GM11168 (cell line): ENCODE measurements at regions not wholly inside any gene's neighbourhood (a gene's known extent, or its start where the extent isn't known, plus 50 kb on each side); places are given as distances from the start of the nearest gene placed in this dataset.

Source experiments
- in situ Hi-C: fragments of 300-500 bp; cut with MboI; formaldehyde crosslinking; loops from one replicate; pipeline ENCODE4 v1.12.0; 2022; ENCODE audit warnings: low sequenced_read_pairs; ENCODE audit not compliant: unreplicated experiment

DNA sequence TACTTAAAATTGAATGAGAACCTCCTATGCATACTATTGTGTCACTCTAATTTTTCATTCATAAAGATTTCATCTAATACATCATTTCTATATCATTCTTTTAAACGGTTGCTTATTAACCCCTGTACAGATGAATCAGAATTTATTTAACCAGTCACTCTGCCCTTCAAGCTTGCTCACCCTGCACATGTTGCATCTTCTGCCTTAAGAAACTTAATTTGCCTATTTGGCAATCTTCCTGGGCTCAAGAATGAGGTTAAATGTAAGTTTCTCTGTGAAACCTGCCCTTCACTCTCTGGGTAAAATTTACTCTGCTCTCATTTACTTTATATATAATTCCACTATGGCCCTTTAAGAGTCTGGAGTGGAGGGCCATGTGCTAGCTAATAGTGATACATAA, 434.7 kb upstream of the ZNF608 start:
- in situ Hi-C loops = no loop called here

DNA sequence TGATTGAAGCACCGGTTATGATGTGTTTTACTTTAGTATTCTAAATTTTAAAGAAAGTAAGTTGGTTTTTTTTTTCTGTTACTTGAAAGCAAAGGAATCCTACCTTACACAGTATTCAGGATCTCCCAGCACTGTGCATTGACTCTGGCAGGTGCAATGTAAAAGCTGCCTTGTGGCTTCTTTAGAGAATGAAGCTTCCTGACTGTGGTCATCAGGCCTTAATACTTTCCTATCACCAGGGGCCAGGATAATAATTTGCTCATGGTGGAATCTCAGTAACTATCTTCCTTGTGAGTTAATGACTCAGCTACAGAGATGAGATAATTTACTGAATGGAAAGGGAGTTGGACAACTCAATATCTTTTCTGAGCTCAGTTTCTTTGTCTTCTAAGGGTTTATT, 435.5 kb upstream of the ZNF608 start:
- in situ Hi-C loops = no loop called here

DNA sequence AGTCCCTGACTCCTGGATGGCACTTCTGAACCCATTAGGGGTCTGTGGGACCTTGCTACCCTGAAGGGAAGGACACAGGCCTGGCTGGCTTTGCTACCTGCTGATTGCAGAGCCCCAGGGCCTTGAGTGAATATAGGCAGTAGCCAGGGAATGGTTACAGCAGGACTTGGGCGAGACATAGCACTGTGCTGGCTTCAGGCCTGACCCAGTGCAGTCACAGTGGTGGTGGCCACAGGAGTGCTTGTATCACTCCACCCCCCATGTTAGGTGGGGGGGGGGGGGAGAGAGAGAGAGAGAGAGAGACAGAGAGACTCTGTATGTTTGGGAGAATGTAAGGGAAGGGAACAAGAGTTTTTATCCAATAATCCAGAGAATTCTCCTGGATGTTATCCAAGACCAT, 439.3 kb upstream of the ZNF608 start:
- in situ Hi-C loops = no loop called here

DNA sequence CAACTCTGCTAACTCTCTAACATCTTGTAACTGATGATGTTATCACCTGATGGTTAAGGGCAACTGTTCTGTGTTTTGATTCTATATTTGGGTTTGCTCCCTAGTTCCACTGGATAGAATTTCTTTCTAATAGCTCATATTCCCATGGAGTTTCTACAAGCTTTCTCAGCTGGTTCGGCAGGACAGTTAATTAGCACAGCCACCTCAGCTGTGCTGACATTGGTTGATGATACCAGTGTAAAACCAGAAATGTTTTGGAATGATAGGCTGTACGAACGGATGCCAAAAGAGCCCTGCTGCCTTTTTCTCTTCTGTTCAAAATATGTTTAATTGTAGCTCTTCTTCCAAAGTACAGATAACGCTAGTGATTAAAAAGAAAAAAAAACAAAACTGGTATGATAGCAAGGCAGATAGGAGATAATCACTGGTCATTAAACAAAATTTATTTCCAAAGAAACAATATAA, 440.5 kb upstream of the ZNF608 start:
- in situ Hi-C loops = no loop called here

DNA sequence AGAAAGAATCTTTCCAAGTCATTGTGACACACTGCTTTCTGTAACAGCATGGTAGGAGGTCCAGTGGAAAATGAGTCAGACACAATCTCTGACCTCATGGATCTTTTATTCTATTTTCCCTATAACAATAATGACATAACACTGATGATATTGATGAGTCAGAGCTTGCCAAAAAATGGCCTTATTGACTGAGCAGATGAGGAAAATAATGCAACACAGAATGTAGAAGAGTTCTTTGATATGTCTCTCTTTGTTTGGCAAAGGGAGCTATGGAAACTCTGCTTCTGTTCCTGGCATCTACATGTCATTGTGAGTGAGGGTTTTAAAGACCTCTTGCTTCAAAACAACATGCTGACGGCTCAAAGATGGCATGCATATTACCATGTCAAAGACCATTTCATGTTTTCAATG, 443.1 kb upstream of the ZNF608 start:
- in situ Hi-C loops = no loop called here

DNA sequence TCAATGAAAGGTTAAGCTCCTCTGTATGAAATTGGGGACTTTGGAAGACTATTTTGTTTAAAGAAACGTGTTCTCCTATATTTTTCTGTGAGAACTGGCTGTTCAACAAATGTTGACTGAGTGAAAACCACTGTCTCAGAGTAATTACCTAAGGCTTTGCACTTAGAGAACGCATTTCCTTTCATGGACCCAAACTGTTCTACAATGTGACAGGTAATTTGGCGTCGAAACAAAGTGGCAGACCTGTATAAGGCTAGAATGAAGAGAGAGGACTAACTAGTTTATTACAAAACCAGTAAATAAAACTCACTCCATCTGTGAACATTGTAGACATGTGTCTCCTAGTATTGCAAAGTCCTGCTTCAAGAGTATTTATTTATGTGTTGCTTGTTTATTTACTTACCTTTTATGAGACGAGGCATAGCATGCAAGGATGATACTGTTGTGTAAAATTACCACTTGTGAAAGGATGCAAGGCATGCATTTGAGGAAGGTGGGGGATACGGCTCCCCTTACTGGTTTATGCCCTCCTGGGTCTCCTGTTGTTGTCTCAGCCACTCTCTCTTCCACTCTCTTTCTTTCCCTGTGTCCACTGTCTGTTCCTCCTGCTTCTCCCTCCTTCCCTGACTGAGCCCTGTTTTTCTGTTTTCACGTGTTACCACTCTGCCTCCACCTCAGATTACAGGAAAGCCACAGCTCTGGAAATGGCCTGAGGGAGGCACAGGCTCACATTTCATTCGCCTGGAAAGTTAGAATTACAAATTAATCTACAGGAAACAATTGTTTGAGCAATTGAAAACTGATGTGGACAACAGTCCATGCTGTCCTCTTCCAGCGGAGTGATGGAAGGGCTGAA, 444.0 kb upstream of the ZNF608 start:
- in situ Hi-C loops = no loop called here

DNA sequence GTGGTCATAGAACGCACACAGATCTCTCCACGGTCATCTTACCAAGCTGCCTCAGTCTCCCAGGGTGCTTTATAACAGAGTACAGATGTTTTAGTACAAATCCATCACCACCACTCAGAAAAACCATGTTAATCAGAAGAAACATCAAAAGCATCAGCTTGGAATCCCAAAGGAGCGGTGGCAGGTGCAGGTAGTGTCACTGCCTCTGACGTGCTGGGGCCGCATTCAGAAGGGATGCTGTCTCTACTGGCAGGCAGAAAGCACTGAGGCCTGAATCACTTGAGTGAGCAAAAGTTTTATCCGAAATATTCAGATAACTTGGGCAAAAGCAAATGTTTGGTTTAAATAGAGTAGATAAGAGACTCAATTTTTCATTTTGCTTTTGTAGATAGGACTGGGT, 448.4 kb upstream of the ZNF608 start:
- in situ Hi-C loops = no loop called here

DNA sequence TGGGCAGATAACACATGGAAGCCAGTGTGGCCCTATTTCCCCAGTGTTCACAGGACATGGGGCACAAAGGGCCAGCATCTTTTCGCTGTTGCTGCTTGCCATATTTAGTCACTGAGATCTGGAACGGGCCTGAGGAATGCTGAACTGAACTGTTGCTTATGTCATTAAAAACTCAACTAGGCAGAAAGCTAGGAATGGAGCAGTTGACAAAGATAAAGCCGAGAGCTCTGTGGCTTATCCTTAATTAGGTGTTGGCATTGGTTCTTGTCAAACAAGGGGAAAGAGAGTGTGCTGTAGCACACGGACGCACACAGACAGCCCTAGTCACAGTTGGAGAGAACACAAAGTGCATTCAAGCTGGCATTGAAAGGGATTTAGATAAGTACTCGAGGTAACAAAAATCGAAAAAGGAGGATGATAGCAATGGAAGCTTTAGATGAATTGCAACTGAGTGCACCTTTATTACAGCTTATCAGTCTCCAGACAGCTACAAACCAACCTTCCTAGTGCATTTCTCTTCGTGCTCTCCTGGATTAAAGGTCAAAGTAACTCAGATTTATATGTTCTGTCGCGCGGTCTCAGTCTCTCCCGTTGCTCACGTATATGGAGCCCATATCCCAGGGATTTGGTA, 450.2 kb upstream of the ZNF608 start:
- in situ Hi-C loops = no loop called here

DNA sequence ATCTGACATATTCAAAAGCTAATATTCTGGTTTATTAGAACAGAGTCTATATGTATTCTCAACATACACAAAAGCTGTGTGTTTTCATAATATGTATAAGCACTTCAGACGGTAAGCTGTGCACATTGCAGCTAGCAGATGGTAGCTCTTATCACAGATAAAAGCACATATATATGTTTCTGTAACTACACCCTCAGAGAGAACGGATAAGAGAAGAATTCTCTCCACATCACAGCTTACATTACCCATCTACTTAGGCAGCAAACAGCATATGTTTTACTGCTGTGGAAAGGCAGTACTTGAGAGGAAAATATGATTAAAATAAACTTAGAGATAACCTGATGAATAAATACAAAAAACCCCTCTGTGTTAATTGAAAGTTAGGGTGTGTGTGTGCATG, 450.9 kb upstream of the ZNF608 start:
- in situ Hi-C loops = no loop called here

DNA sequence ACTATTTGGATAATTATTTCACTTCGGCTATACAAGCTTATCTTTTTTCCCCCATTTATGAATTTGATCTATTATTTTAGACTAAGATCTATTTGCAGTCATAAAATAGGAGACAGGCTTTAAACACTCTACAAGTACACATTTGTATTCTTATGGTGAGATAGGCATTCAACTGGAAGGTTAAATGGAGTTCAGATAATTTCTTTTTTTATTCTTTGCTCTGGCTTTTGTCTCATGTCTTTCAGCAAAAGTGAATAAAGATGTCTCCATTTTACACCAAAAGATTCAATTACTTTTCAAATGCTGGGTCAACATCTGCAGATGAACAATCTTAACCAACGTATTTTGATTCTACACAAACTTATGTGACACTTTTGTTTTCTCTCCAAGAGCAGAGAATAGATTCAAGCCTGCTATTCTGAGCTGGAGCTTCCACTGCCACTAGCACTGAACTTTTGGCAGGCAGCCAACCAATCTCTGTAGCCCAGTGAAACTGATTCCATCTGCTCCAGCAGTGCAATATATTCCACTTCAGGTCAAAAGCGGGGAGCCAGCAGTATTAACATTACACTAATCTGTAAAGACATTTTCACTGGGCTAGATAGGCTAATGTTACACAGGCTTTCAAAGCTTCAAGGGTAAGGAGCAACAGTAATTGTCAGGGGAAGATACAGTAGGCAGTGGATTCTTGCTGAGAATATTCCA, 452.0 kb upstream of the ZNF608 start:
- in situ Hi-C loops = no loop called here

DNA sequence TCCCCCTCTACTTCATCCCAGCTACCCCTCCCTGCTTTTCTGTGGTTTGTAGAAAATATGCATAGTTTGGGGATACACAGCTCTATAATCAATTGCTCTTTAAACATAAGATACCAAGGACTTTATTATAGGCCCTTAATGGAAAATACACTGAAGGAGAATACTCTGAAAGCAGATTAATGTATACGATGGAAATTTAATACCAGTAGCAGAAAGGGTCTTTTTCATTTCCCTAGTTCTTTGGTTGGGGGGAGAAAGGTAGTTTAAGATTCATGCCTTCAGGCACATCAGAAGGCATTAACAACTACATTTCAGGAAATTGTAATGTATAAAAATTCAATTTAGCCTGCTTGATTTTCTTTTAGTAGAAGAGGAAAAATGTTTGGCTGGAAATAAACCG, 452.9 kb upstream of the ZNF608 start:
- in situ Hi-C loops = no loop called here

DNA sequence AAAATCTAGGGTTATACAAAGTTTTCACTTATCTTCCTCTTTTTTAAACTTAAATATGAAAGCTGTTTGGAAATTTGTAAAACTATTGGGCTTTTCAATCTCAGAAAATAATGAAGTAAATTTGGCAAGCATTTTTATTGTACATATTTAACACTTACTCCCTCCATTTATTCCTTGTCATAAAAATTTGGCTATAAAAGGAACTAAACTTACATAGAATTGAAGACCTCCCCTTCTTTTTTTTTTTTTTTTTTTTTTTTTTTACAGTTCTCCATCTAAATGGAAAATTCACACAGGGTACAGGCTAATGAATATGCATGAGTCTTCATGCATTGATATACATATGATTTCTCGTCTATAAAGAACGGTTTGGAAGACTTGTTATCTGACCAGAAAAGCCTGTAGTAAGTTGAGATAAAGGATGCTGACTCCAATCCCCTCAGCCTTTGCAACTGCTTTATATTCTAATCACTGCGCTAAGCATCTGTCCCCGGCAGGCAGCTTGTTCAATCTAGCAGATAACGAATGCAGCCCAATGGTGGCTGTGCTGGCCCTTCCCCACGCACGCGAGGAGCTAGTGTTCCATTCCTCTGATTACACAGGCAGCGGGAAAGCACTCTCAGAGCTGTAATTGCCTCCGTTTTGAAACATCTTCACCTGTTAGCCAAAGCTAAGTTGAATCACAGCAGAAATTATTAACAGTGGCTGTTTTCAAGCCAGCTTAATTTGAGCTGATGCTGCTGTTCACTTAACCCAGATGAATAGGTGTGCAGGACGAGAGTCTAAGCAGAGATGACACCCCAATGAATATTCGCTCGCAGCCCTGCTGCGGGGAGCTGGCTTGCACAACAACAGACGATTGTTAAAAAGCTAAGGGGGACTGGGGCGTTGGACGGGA, 453.8 kb upstream of the ZNF608 start:
- in situ Hi-C loops = no loop called here

DNA sequence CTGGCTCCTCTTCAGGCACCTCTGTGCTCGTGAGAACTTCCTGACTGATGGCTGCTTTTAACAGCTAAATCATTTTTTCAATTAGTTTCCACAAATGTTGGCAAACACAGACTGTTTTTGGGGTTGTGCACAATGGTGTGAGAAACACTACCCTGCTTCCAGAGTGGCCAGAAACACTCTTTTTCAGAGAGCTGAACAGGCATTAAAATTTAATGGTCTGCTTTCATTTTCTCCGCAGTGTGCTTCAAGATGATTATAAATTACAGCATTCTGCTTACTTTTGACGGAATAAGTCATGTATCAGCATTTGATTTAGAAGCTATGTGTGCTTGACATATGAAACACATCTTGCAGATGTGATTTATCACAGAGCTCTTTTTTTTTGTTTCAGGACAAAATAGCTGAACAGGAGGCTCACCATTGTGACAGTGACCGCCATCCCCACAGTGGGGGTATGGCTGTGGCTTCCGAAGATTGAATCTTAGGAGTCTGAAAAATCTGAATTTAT, 454.5 kb upstream of the ZNF608 start:
- in situ Hi-C loops = no loop called here

DNA sequence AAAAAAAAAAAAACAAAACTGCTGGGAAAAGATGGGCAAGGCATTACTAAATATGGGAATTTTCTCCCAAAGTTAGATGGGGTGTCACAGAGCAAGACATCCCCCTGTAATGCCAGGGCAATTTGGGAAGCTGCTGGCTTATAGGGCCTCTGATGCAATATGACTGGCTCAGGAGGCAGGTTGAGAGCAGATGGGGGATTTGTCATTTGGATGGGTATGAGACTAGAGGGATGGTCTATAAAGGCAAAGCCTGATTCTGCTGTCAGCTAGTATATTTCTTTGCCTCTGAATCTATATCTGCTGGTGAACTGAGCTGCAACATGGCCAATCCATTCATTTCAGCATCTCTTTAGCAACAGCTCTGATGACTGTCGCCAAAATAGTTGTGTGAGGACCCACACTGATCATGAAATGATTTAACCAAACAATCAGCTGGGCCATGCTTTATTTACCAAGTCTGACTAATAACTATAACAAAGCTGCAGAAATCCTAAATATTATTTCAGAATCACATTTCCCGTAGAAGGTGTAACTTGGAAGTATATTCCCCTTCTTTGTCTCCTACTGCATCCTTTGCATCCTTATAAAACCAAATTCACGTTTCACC, 455.1 kb upstream of the ZNF608 start:
- in situ Hi-C loops = no loop called here

DNA sequence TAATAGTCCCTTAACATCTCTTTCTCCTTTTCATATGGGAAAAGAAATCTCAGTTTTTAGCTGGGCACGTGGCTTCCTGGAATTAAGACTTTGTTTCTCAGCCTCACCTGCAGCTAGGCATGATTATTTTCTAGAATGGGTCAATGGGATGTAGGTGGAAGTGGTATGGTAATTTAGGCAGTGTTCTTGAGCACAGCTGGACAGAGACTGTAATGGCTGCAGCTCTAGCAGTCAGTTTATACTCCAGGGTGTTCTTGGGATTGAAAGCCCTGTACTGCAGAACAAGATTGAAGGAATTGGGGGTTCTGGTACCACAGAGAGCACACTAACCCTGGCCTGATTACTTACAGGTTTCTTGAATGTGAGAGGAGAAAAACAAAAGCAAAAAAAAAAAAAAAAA, 455.9 kb upstream of the ZNF608 start:
- in situ Hi-C loops = no loop called here

DNA sequence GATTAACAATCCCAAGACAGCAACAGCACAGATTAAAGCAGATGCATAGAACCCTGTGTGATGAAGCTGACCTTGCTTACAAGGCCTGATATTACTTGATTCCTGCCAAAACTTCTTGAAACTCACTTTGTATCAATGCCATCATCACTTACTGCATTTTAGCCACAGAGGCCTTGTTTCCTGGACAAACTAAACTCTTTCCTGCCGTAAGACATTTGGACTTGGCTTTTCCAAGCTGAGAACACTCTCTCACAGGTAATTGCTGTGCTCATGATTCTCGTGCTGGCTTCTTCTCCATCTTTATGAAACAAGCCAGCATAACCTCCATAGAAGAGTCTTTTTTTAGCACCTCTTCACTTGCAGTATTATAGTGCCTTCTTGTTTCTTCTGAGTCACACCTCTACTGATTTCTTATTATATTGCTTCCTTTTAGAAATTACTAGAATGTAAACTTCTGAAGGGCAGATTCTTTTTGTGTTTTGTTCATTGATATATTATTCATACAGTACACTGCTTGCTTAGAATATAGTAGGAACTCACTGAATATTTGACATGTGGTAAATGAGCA, 456.5 kb upstream of the ZNF608 start:
- in situ Hi-C loops = no loop called here

DNA sequence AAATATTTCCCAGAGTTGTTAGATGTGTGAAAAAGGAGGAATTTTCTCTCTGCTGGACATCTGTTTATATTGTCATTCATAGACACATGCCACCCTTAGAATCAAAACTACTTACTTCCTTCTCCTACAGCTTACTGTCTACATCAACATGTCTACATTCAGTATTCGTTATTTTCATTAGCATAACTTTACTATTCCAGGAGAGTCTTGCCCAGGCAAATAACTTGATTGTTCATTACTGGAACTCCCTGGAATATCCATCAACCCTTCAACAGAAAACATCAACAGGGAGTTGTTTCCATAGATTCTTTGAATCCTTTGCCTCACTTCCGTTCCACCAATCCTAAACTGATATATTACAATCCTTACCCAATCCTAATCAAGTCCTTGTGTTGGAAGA, 457.5 kb upstream of the ZNF608 start:
- in situ Hi-C loops = no loop called here

DNA sequence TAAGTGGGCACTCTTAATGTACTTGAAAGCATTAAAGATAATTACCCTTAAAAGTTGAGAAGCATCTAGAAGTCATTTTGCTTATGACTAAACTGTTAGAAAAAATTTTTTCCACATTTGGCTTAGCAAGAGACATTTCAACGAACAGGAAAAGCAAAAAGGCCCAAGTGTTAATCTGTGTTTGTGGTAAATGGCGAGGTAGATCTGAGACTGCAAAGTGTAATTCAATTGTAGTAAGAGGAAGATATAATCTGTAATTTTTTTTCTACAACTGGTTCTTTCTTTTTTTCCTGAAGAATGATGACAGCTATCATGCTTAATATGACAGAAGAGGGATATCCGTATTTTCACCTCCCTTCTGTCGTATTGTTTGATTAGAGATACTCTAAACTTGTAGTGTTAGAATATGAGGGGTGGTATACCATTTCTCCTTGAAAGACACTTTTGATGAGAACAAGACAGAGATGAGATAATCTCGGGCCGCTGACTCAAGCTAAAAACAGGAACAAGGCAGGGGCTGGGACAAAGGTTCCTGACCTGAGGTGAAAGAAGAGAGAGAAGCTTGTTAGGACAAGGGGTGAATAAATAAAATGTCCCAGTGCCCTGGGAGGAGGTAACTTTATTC, 459.3 kb upstream of the ZNF608 start:
- in situ Hi-C loops = no loop called here

DNA sequence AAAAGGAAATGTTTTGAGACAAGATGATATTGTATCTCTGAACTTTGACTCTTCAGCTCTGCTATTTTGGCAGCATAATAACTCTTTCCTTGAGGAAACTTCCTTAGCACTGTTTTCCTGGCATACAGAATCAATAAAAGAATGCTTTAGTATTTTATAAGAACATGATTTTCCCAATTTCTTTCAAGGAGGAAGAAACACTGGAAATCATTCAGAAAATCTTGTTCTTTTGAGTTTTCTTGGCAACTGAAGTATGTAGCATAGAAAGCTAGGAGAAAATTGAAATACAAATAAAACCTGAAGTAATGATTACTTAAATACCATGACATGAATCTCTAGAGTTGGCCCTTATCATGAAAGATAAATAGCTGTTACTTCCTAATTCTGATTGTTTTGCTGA, 461.4 kb upstream of the ZNF608 start:
- in situ Hi-C loops = no loop called here
